Panc1 (cell line): ENCODE measurements at regions not wholly inside any gene's neighbourhood (a gene's known extent, or its start where the extent isn't known, plus 50 kb on each side); places are given as distances from the start of the nearest gene placed in this dataset.

Experiments
- SIN3A ChIP-seq: IDR thresholded peaks from 2 replicates; pipeline ENCODE4 v1.6.1; 2012; ENCODE audit warnings: low read depth, mild to moderate bottlenecking, low read length, moderate library complexity, borderline replicate concordance; ENCODE audit not compliant: insufficient read depth
- TCF7L2 ChIP-seq: IDR thresholded peaks from 2 replicates; pipeline ENCODE4 v1.6.1; 2011; ENCODE audit warnings: mild to moderate bottlenecking, low read depth, low read length, inconsistent platforms
- TF ChIP-seq, protein P1 (sequence below): fragments of 450-650 bp; IDR thresholded peaks from 2 replicates; pipeline ENCODE4 v1.5.1; 2017; ENCODE audit warnings: mild to moderate bottlenecking
- TF ChIP-seq, protein P2 (sequence below), 2 experiments: IDR thresholded peaks; 2 replicates each; pipeline ENCODE4 v1.6.1; 2011 to 2012; ENCODE audit warnings: low read depth in 2 of 2, control low read depth in 1 of 2, low read length in 1 of 2, mild to moderate bottlenecking in 1 of 2, moderate library complexity in 1 of 2; ENCODE audit not compliant: insufficient read depth in 1 of 2

DNA sequence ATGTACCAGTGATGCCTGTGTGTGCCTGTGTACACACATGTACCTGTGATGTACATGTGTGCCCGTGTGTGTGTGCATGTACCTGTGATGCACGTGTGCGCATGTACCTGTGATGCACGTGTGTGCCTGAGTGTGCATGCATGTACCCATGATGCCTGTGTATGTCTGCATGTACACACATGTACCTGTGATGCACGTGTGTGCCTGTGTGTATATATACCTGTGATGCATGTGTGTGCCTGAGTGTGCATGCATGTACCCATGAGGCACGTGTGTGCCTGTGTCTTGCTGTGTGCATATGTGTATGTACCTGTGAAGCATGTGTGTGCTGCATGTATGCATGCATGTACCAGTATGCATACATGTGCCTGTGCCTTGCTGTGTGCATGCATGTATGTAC is 419.0 kb downstream of the IRX2 start:
- TF ChIP-seq, protein P1, sequence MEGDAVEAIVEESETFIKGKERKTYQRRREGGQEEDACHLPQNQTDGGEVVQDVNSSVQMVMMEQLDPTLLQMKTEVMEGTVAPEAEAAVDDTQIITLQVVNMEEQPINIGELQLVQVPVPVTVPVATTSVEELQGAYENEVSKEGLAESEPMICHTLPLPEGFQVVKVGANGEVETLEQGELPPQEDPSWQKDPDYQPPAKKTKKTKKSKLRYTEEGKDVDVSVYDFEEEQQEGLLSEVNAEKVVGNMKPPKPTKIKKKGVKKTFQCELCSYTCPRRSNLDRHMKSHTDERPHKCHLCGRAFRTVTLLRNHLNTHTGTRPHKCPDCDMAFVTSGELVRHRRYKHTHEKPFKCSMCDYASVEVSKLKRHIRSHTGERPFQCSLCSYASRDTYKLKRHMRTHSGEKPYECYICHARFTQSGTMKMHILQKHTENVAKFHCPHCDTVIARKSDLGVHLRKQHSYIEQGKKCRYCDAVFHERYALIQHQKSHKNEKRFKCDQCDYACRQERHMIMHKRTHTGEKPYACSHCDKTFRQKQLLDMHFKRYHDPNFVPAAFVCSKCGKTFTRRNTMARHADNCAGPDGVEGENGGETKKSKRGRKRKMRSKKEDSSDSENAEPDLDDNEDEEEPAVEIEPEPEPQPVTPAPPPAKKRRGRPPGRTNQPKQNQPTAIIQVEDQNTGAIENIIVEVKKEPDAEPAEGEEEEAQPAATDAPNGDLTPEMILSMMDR = no peak
- TF ChIP-seq SIN3A = no peak
- TF ChIP-seq TCF7L2 = no peak
- TF ChIP-seq, protein P2, sequence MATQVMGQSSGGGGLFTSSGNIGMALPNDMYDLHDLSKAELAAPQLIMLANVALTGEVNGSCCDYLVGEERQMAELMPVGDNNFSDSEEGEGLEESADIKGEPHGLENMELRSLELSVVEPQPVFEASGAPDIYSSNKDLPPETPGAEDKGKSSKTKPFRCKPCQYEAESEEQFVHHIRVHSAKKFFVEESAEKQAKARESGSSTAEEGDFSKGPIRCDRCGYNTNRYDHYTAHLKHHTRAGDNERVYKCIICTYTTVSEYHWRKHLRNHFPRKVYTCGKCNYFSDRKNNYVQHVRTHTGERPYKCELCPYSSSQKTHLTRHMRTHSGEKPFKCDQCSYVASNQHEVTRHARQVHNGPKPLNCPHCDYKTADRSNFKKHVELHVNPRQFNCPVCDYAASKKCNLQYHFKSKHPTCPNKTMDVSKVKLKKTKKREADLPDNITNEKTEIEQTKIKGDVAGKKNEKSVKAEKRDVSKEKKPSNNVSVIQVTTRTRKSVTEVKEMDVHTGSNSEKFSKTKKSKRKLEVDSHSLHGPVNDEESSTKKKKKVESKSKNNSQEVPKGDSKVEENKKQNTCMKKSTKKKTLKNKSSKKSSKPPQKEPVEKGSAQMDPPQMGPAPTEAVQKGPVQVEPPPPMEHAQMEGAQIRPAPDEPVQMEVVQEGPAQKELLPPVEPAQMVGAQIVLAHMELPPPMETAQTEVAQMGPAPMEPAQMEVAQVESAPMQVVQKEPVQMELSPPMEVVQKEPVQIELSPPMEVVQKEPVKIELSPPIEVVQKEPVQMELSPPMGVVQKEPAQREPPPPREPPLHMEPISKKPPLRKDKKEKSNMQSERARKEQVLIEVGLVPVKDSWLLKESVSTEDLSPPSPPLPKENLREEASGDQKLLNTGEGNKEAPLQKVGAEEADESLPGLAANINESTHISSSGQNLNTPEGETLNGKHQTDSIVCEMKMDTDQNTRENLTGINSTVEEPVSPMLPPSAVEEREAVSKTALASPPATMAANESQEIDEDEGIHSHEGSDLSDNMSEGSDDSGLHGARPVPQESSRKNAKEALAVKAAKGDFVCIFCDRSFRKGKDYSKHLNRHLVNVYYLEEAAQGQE (IDR thresholded peaks at IDR 0.05; ENCODE audit: insufficient read depth in 1 of 2, low read depth in 2 of 2, low read length in 1 of 2) = no peak
